DOHH2 (cell line): ENCODE measurements at regions not wholly inside any gene's neighbourhood (a gene's known extent, or its start where the extent isn't known, plus 50 kb on each side); places are given as distances from the start of the nearest gene placed in this dataset.

Source experiments
- H3F3A ChIP-seq: fragments of 200-600 bp; sonication (generic), shearing (Covaris generic); 2 replicates; pipeline ENCODE4 v1.6.0; 2016; ENCODE audit warnings: antibody characterized with exemption, mild to moderate bottlenecking; ENCODE audit not compliant: control insufficient read depth, insufficient read depth
- H3K27ac ChIP-seq: fragments of 200-600 bp; sonication (generic); 2 replicates; pipeline ENCODE4 v1.5.1; 2014; ENCODE audit warnings: low read depth, mild to moderate bottlenecking, low read length, moderate library complexity
- H3K27me3 ChIP-seq: fragments of 200-600 bp; sonication (generic); 2 replicates; pipeline ENCODE4 v1.6.1; 2014; ENCODE audit warnings: mild to moderate bottlenecking, low read length, mixed read lengths; ENCODE audit not compliant: control insufficient read depth
- H3K36me3 ChIP-seq: fragments of 200-600 bp; sonication (generic); 2 replicates; pipeline ENCODE4 v1.6.1; 2014; ENCODE audit warnings: mild to moderate bottlenecking, low read length, moderate library complexity, mixed read lengths; ENCODE audit not compliant: control insufficient read depth
- H3K4me1 ChIP-seq: fragments of 200-600 bp; sonication (generic); 2 replicates; pipeline ENCODE4 v1.6.1; 2014; ENCODE audit warnings: mild to moderate bottlenecking, low read length, mixed read lengths; ENCODE audit not compliant: control insufficient read depth
- H3K4me2 ChIP-seq: fragments of 200-600 bp; sonication (generic); 2 replicates; pipeline ENCODE4 v1.6.0; 2014; ENCODE audit warnings: mild to moderate bottlenecking, low read length, moderate library complexity
- H3K4me3 ChIP-seq: fragments of 200-600 bp; sonication (generic); 2 replicates; pipeline ENCODE4 v1.5.1; 2014; ENCODE audit warnings: mild to moderate bottlenecking, low read length, mixed read lengths
- H3K79me2 ChIP-seq: fragments of 200-600 bp; sonication (generic); 2 replicates; pipeline ENCODE4 v1.6.1; 2014; ENCODE audit warnings: mild to moderate bottlenecking, low read length, mixed read lengths; ENCODE audit not compliant: control insufficient read depth
- H3K9me2 ChIP-seq: fragments of 200-600 bp; sonication (generic); replicated peaks from 2 replicates; pipeline ENCODE4 v1.6.1; 2014; ENCODE audit warnings: mild to moderate bottlenecking, low read length, mixed read lengths; ENCODE audit not compliant: control insufficient read depth
- H3K9me3 ChIP-seq: fragments of 200-600 bp; sonication (generic); 2 replicates; pipeline ENCODE4 v1.6.1; 2014; ENCODE audit warnings: antibody characterized with exemption, low read length, mixed read lengths; ENCODE audit not compliant: control insufficient read depth, insufficient read depth
- H4K20me1 ChIP-seq: fragments of 200-600 bp; sonication (generic); 2 replicates; pipeline ENCODE4 v1.6.0; 2014; ENCODE audit warnings: low read depth, mild to moderate bottlenecking, antibody characterized with exemption, low read length, moderate library complexity; ENCODE audit not compliant: control insufficient read depth, insufficient read depth
- EZH2phosphoT487 ChIP-seq: fragments of 200-600 bp; sonication (generic); IDR thresholded peaks from 2 replicates; pipeline ENCODE4 v1.6.1; 2017; ENCODE audit warnings: borderline replicate concordance, mild to moderate bottlenecking, antibody characterized with exemption, low read length, moderate library complexity, mixed read lengths
- TF ChIP-seq, protein P1 (sequence below): fragments of 200-600 bp; sonication (generic); IDR thresholded peaks from one replicate; pipeline ENCODE4 v1.5.1; 2014; ENCODE audit warnings: antibody characterized with exemption, mild to moderate bottlenecking, low read depth, low read length; ENCODE audit not compliant: poor library complexity, severe bottlenecking

DNA sequence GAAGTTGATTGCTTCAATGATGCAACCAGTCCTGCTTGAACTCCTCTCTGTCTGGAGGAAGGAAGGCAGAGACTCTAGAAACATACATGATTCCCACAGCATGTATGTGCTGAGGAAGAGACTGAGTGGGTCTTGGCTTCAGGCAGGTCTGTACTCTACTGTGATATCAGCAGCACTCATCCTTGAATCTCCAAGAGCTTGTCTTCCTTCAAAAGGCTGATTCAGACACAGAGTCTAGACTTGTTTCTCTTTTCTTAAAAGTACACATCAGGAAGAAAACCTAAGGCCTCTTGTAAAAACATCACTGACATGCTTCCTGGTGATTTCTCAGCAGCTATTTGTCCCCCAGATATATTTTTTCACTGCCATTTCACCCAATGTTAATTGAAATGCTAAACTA is 155.7 kb upstream of the HEY2 start:
- H3K9me2 ChIP-seq, result no peaks in the 10 kb centered on the region
- TF ChIP-seq, protein P1, sequence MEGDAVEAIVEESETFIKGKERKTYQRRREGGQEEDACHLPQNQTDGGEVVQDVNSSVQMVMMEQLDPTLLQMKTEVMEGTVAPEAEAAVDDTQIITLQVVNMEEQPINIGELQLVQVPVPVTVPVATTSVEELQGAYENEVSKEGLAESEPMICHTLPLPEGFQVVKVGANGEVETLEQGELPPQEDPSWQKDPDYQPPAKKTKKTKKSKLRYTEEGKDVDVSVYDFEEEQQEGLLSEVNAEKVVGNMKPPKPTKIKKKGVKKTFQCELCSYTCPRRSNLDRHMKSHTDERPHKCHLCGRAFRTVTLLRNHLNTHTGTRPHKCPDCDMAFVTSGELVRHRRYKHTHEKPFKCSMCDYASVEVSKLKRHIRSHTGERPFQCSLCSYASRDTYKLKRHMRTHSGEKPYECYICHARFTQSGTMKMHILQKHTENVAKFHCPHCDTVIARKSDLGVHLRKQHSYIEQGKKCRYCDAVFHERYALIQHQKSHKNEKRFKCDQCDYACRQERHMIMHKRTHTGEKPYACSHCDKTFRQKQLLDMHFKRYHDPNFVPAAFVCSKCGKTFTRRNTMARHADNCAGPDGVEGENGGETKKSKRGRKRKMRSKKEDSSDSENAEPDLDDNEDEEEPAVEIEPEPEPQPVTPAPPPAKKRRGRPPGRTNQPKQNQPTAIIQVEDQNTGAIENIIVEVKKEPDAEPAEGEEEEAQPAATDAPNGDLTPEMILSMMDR, result no peak
- TF ChIP-seq EZH2phosphoT487, result no peak
- no peak overlapping the region for H3K4me2 ChIP-seq

DNA sequence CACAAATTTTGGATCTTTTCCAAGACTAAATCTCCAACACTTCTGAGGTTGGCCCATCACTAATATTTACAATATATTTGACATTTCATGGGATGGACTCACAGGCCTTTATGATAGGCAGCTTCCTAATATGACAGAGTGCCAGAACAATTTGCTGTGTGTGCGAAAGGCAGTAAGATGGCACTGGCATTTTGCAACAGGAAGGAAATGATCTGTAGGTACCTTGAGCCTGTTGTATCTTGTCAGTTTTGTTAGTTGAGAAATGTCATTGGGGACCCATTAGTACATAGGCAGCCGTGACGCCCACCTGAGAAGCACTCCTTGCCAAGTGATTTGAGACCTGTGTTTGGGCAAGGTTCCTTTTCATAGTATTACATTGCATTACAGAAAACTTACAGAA is 153.4 kb upstream of the HEY2 start:
- Histone ChIP-seq H3K4me3 (no peak overlapping the region), H3K4me1 (no peaks in the 10 kb centered on the region), H3K27me3 (no peaks in the 10 kb centered on the region), H3K4me2 (no peak overlapping the region), H3K36me3 (no peaks in the 10 kb centered on the region), H3K27ac (no peak overlapping the region), H3F3A (no peaks in the 10 kb centered on the region), H3K9me3 (no peaks in the 10 kb centered on the region), H4K20me1 (no peaks in the 10 kb centered on the region), H3K9me2 (no peaks in the 10 kb centered on the region), H3K79me2 (no peaks in the 10 kb centered on the region)
- TF ChIP-seq, protein P1, result no peak
- no peak for TF ChIP-seq EZH2phosphoT487

More for the DNA sequence above, 155.7 kb upstream of the HEY2 start:
- Histone ChIP-seq H3K79me2 (no peaks in the 10 kb centered on the region), H3K27ac (no peak overlapping the region), H3K4me3 (no peak overlapping the region), H3K4me1 (no peaks in the 10 kb centered on the region), H4K20me1 (no peaks in the 10 kb centered on the region), H3K9me3 (no peaks in the 10 kb centered on the region), H3K36me3 (no peaks in the 10 kb centered on the region), H3F3A (no peaks in the 10 kb centered on the region), H3K27me3 (no peaks in the 10 kb centered on the region)

DNA sequence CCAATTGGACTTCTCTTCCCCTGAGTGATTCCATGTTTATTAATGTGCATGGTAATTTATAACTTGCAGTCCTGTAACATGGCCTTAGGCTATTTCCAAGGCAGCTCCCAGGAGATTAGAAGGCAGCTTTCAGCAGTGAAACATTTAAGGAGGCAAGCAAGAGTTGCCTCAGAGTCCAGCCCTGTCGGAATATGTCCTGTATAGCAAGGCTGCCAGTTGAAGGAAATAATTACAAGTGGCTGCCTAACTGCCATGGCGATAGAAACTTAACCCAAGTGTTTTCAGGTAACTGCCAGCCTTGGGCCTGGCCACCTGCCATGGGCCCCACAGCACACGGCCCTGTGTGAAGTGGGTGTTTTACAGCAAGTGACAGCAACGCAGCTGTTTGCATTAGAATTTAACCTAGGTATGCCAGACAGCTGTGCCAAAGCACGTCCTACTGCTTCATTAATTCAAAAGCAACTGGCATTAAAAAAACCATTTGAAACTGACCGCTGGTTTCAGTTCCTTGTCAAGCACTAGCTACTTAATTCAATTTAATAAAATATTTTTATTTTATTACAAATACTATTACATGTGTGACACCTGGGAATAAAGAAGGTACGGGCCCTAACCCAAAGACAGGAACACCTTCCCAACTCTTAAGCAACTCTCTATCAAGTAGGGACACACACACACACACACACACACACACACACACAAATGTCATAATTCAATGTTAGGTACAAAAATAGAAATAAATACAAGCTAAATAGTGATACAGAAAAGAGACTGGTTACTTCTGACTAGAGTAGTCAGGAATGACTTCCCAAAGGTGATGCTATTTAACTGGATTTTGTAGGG is 151.8 kb upstream of the HEY2 start:
- Histone ChIP-seq H3K36me3 (no peaks in the 10 kb centered on the region), H3K27me3 (no peaks in the 10 kb centered on the region), H3K79me2 (no peaks in the 10 kb centered on the region), H3K9me2 (no peaks in the 10 kb centered on the region), H3K4me1 (no peaks in the 10 kb centered on the region), H3F3A (no peaks in the 10 kb centered on the region), H3K4me2 (no peak overlapping the region), H4K20me1 (no peaks in the 10 kb centered on the region), H3K27ac (no peak overlapping the region), H3K9me3 (no peaks in the 10 kb centered on the region), H3K4me3 (no peak overlapping the region)
- no peak for TF ChIP-seq EZH2phosphoT487
- TF ChIP-seq, protein P1, result no peak
